Glutamatergic neuron (in vitro differentiated cells): ENCODE measurements at regions not wholly inside any gene's neighbourhood (a gene's known extent, or its start where the extent isn't known, plus 50 kb on each side); places are given as distances from the start of the nearest gene placed in this dataset.

Experiments
- DNase-seq: peaks from one replicate; pipeline ENCODE4 v3.0.0; 2022
- H3K27ac Mint-ChIP-seq: one replicate; pipeline ENCODE4 v1.8.0; 2020; ENCODE audit warnings: mild to moderate bottlenecking, mixed read lengths, inconsistent platforms; ENCODE audit not compliant: unreplicated experiment
- H3K27me3 Mint-ChIP-seq: one replicate; pipeline ENCODE4 v1.8.0; 2020; ENCODE audit warnings: mild to moderate bottlenecking, moderate library complexity, mixed read lengths, inconsistent platforms; ENCODE audit not compliant: unreplicated experiment
- H3K36me3 Mint-ChIP-seq: one replicate; pipeline ENCODE4 v1.8.0; 2020; ENCODE audit warnings: mild to moderate bottlenecking, mixed read lengths, inconsistent platforms; ENCODE audit not compliant: unreplicated experiment
- H3K4me1 Mint-ChIP-seq: one replicate; pipeline ENCODE4 v1.8.0; 2020; ENCODE audit warnings: mild to moderate bottlenecking, low read depth, mixed read lengths, inconsistent platforms; ENCODE audit not compliant: unreplicated experiment
- H3K4me3 Mint-ChIP-seq: one replicate; pipeline ENCODE4 v1.8.0; 2020; ENCODE audit warnings: mild to moderate bottlenecking, mixed read lengths, inconsistent platforms; ENCODE audit not compliant: unreplicated experiment
- H3K9me3 Mint-ChIP-seq: one replicate; pipeline ENCODE4 v1.8.0; 2020; ENCODE audit warnings: mild to moderate bottlenecking, moderate library complexity, mixed read lengths, inconsistent platforms; ENCODE audit not compliant: unreplicated experiment
- TF ChIP-seq, protein P1 (sequence below): fragments of 200-600 bp; sonication (generic); IDR thresholded peaks from one replicate; pipeline ENCODE4 v1.5.0; 2021; ENCODE audit not compliant: partially characterized antibody, unreplicated experiment

DNA sequence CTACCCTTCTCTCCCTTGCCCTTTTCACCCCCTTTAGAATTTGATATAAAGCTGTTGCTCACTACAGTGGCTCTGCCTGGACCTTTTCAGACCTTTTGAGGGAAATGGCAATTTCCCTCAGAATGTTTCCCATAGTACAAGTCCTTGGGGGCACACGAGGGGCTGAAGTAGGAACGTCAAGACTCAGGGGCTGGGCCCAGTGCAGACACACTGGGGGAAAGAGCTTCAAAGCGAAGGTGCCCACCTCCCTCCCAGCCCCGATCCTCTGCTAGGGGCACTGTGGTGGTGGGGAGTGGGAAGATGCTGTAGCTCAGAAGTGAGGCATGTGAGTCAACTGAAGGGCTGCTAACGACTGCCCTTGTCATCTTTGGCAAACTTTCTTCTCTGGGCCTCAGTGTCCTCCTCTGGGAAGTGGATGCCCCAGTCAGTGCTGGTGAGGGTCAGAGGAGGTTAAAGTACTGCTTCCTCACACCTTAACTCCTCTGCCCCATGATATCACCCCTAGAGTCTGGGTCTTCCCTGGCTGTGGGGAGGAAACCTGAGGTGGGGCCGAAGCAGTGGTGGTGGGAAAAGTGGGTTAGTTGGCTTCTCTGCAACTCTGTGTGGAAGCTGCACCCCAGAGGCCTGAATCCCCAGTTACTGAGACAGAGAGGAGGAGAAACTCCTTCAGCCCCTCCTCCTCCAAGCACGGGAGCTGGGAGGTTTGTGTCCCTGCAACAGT, 425.3 kb upstream of the B3GAT1 start:
- Mint-ChIP-seq H3K4me1 (no peaks in the 10 kb centered on the region), H3K36me3 (peaks cover 3% of the 10 kb centered on the region), H3K27ac (no peak overlapping the region), H3K9me3 (no peaks in the 10 kb centered on the region), H3K27me3 (peaks cover 8% of the 10 kb centered on the region), H3K4me3 (no peak overlapping the region)
- TF ChIP-seq, protein P1, sequence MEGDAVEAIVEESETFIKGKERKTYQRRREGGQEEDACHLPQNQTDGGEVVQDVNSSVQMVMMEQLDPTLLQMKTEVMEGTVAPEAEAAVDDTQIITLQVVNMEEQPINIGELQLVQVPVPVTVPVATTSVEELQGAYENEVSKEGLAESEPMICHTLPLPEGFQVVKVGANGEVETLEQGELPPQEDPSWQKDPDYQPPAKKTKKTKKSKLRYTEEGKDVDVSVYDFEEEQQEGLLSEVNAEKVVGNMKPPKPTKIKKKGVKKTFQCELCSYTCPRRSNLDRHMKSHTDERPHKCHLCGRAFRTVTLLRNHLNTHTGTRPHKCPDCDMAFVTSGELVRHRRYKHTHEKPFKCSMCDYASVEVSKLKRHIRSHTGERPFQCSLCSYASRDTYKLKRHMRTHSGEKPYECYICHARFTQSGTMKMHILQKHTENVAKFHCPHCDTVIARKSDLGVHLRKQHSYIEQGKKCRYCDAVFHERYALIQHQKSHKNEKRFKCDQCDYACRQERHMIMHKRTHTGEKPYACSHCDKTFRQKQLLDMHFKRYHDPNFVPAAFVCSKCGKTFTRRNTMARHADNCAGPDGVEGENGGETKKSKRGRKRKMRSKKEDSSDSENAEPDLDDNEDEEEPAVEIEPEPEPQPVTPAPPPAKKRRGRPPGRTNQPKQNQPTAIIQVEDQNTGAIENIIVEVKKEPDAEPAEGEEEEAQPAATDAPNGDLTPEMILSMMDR = no peak
- no peak for DNase-seq

DNA sequence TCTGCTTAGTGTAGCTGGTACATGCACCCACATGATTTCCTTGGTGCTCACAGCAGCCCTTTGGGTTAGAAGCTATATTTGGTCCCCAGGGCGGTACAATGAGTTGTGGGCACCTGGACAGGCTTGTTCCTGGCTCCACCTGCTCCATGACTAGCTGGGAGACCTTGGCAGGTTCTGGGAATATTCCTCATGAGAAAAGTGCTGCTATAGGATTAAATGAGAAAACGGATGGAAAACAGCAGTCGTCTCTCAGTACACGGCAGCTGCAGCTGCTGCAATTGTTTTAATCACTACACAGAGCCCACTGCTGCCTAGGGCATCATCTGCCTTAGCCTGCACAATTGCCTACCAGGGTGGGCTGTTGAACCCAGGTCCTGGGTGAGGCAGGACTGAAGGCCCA, 424.5 kb upstream of the B3GAT1 start:
- Mint-ChIP-seq H3K4me1 (no peaks in the 10 kb centered on the region), H3K27ac (no peak overlapping the region), H3K4me3 (no peak overlapping the region), H3K36me3 (peaks cover 3% of the 10 kb centered on the region), H3K27me3 (peaks cover 8% of the 10 kb centered on the region), H3K9me3 (no peaks in the 10 kb centered on the region)
- TF ChIP-seq, protein P1 = no peak
- no peak for DNase-seq

DNA sequence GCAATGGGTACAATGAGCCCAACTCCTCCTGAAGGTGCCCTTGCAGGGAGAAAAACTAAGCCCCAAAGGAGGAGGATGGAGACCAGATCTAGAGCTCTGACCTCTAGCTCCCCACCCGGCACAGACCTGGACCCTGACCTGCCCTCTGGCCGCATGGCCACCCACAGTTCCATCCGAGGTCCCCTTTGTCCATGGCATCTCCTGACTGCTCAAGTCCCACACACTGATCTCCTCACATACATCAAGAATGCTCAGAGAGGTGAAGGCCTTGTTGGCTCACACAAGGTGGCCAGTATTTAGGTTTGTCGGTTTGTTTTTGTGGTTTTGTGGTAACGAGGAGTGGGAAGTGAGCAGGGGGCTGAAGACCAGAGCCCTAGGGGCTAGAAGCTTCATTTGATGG, 423.5 kb upstream of the B3GAT1 start:
- peaks cover 3% of the 10 kb centered on the region for H3K9me3 Mint-ChIP-seq
- H3K27ac Mint-ChIP-seq = no peak overlapping the region
- no peak overlapping the region for H3K4me3 Mint-ChIP-seq
- TF ChIP-seq, protein P1 = no peak
- peaks cover 9% of the 10 kb centered on the region for H3K27me3 Mint-ChIP-seq
- H3K4me1 Mint-ChIP-seq = no peaks in the 10 kb centered on the region
- no peak for DNase-seq
- H3K36me3 Mint-ChIP-seq = peaks cover 3% of the 10 kb centered on the region

DNA sequence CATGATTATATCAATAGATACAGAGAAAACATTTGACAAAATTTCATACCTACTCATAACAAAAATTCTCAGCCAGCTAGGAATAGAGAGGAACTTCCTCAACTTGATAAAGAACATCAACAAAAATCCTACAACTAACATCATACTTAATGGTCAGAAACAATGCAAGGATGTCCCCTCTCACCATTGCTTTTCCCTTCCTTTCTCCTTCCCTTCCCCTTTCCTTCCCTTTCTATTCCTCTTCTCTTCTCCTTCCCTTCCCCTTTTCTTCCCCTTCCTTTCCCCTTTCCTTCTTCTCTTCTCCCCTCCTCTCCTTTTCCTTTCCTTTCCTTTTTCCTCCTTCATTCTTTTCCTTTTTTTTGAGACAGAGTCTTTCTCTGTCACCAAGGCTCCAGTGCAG, 418.3 kb upstream of the B3GAT1 start:
- Mint-ChIP-seq H3K36me3 (peaks cover 7% of the 10 kb centered on the region), H3K4me3 (no peak overlapping the region)

DNA sequence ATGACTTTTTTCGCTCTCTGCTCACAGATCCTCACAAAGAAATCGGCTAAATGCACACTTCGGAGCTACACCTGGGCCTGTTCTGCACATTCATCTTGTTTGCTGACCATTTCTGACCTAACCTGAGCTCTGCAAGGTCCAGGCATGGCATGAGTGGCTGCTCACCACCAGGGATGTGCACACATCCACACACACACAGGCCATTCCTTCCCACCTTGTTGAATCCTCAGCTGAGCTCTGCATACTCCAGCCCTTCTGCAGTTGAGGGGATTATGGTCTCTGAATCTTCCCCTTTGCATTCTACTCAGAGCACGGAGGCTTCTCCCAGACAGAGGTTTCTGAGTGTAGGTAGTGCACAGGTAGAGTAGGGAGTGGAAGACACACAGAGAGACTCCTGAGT, 411.9 kb upstream of the B3GAT1 start:
- no peak for DNase-seq
- TF ChIP-seq, protein P1 = no peak
- Mint-ChIP-seq H3K36me3 (peaks cover 4% of the 10 kb centered on the region), H3K4me3 (no peak overlapping the region), H3K27me3 (no peaks in the 10 kb centered on the region), H3K9me3 (peaks cover 2% of the 10 kb centered on the region), H3K27ac (no peak overlapping the region), H3K4me1 (peaks cover 18% of the 10 kb centered on the region)

More for the DNA sequence above, 418.3 kb upstream of the B3GAT1 start:
- no peak for DNase-seq
- Mint-ChIP-seq H3K4me1 (peaks cover 6% of the 10 kb centered on the region), H3K9me3 (peaks cover 3% of the 10 kb centered on the region), H3K27me3 (peaks cover 5% of the 10 kb centered on the region), H3K27ac (no peak overlapping the region)
- TF ChIP-seq, protein P1 = no peak
